ENCODE measurements at regions not wholly inside any gene's neighbourhood (a gene's known extent, or its start where the extent isn't known, plus 50 kb on each side); places are given as distances from the start of the nearest gene placed in this dataset.
A peak's percentile ranks its signal among the peaks of the same experiment; 100 is the strongest.

GRCh38 chr20:50421356-50422340 lies 88.5 kb upstream of the PTPN1 start:
- DNase-seq (ENCODE audit: low read depth), result no peak

GRCh38 chr20:50423758-50424157 lies 86.4 kb upstream of the PTPN1 start:
- DNase-seq (ENCODE audit: low read depth), result no peak

- DNase-seq (ENCODE audit: low read depth), result no peak
Measured at GRCh38 chr20:50425076-50425475, 85.1 kb upstream of the PTPN1 start.

- DNase-seq (ENCODE audit: low read depth), result no peak
Measured at GRCh38 chr20:50426866-50427718, 83.1 kb upstream of the PTPN1 start.

- no peak for DNase-seq (ENCODE audit: low read depth)
Measured at GRCh38 chr20:50427719-50428083, 82.5 kb upstream of the PTPN1 start.

GRCh38 chr20:50428097-50428828 lies 81.9 kb upstream of the PTPN1 start:
- no peak for DNase-seq (ENCODE audit: low read depth)

- no peak for DNase-seq (ENCODE audit: low read depth)
Measured at GRCh38 chr20:50429412-50429811, 80.8 kb upstream of the PTPN1 start.

GRCh38 chr20:50431066-50431450 lies 79.1 kb upstream of the PTPN1 start:
- DNase-seq (ENCODE audit: low read depth), result no peak

- no peak for DNase-seq (ENCODE audit: low read depth)
Measured at GRCh38 chr20:50433001-50433761, 77.0 kb upstream of the PTPN1 start.

GRCh38 chr20:50434321-50434652 lies 75.9 kb upstream of the PTPN1 start:
- no peak for DNase-seq (ENCODE audit: low read depth)

- DNase-seq (ENCODE audit: low read depth), result no peak
Measured at GRCh38 chr20:50434653-50435396, 75.4 kb upstream of the PTPN1 start.

- no peak for DNase-seq (ENCODE audit: low read depth)
Measured at GRCh38 chr20:50435397-50436051, 74.7 kb upstream of the PTPN1 start.

- DNase-seq (ENCODE audit: low read depth), result no peak
Measured at GRCh38 chr20:50436052-50436656, 74.0 kb upstream of the PTPN1 start.

- DNase-seq (ENCODE audit: low read depth), result no peak
Measured at GRCh38 chr20:50436696-50437095, 73.5 kb upstream of the PTPN1 start.

- DNase-seq (ENCODE audit: low read depth), result no peak
Measured at GRCh38 chr20:50438986-50439407, 71.2 kb upstream of the PTPN1 start.

- DNase-seq (ENCODE audit: low read depth), result no peak
Measured at GRCh38 chr20:50439539-50440453, 70.4 kb upstream of the PTPN1 start.

GRCh38 chr20:50442512-50442911 lies 67.7 kb upstream of the PTPN1 start:
- peak; percentile 51 for DNase-seq (ENCODE audit: low read depth)

- no peak for DNase-seq (ENCODE audit: low read depth)
Measured at GRCh38 chr20:50445354-50446151, 64.6 kb upstream of the PTPN1 start.
